H1 (cell line): ENCODE measurements at regions not wholly inside any gene's neighbourhood (a gene's known extent, or its start where the extent isn't known, plus 50 kb on each side); places are given as distances from the start of the nearest gene placed in this dataset.

ENCODE experiments used
- RNF2 ChIP-seq: fragments of 200-900, 300-1000 bp; sonication (generic); IDR thresholded peaks from 2 replicates; pipeline ENCODE4 v1.7.1; 2016; ENCODE audit warnings: borderline replicate concordance, low read depth, mild to moderate bottlenecking, antibody characterized with exemption, low read length; ENCODE audit not compliant: poor library complexity, severe bottlenecking; ENCODE audit errors: missing control alignments
- SIN3A ChIP-seq, 2 experiments: IDR thresholded peaks in 1 of 2; conservative IDR thresholded peaks in 1 of 2; 2 replicates each; pipeline ENCODE4 v1.6.1; 2011 to 2012; ENCODE audit warnings: low read length in 2 of 2, improper control_type of control experiment in 1 of 2, low read depth in 1 of 2, mild to moderate bottlenecking in 1 of 2
- USF2 ChIP-seq: IDR thresholded peaks from 2 replicates; pipeline ENCODE4 v1.6.1; 2011; ENCODE audit warnings: low read length, improper control_type of control experiment

- TF ChIP-seq SIN3A (conservative IDR thresholded peaks at IDR 0.05 in 1 of 2, IDR thresholded peaks at IDR 0.05 in 1 of 2; ENCODE audit: low read depth in 1 of 2, low read length in 2 of 2) = no peak
- TF ChIP-seq USF2 = no peak
- TF ChIP-seq RNF2 = no peak
Observed at GRCh38 chr12:5123921-5124320, 80.2 kb downstream of the KCNA5 start (continued).
